ENCODE measurements at regions not wholly inside any gene's neighbourhood (a gene's known extent, or its start where the extent isn't known, plus 50 kb on each side); places are given as distances from the start of the nearest gene placed in this dataset.

GRCh38 chr4:170773709-170774273, 684.0 kb upstream of the AADAT start:
- no peak overlapping the region for H3K27ac ChIP-seq

GRCh38 chr4:170772429-170772828, 682.7 kb upstream of the AADAT start:
- Histone ChIP-seq H3K4me3 (no peak overlapping the region), H3K4me1 (no peaks in the 10 kb centered on the region), H3K36me3 (no peaks in the 10 kb centered on the region), H3K27ac (no peak overlapping the region), H3K9me3 (peaks cover 0 to 17% (median 3%) of the 10 kb centered on the region in 4 donors), H3K27me3 (no peaks in the 10 kb centered on the region)
- no peak for DNase-seq
- 62 to 91% (median 74%) methylated on average over 1 of the region's 1 CpG for WGBS, 5 donors
- TF ChIP-seq POLR2A (IDR thresholded peaks at IDR 0.05) (no peak), POLR2AphosphoS5 (IDR thresholded peaks at IDR 0.05) (no peak), EP300 (IDR thresholded peaks at IDR 0.05) (no peak), CTCF (IDR thresholded peaks at IDR 0.05) (no peak)
- intact Hi-C loops (cut with DNase I; ENCODE audit: low total_unique reads) = no loop called here

More at GRCh38 chr4:170773709-170774273, 684.0 kb upstream of the AADAT start:
- no peak for DNase-seq
- Histone ChIP-seq H3K9me3 (peaks cover 0 to 17% (median 3%) of the 10 kb centered on the region in 4 donors), H3K36me3 (no peaks in the 10 kb centered on the region), H3K4me1 (no peaks in the 10 kb centered on the region), H3K27me3 (no peaks in the 10 kb centered on the region), H3K4me3 (no peak overlapping the region)
- intact Hi-C loops (cut with DNase I; ENCODE audit: low total_unique reads) = no loop called here
- no peak for TF ChIP-seq POLR2A (IDR thresholded peaks at IDR 0.05)
- no peak for TF ChIP-seq EP300 (IDR thresholded peaks at IDR 0.05)
- no peak for TF ChIP-seq POLR2AphosphoS5 (IDR thresholded peaks at IDR 0.05)
- no peak for TF ChIP-seq CTCF (IDR thresholded peaks at IDR 0.05)
- 70 to 84% (median 78%) methylated on average over 2 of the region's 2 CpGs for WGBS, 5 donors

GRCh38 chr4:170770664-170771063, 680.9 kb upstream of the AADAT start:
- intact Hi-C loops (cut with DNase I; ENCODE audit: low total_unique reads) = no loop called here
- peaks cover 0 to under 1% (median 0%) of the 10 kb centered on the region in 4 donors for H3K9me3 ChIP-seq
- no peak overlapping the region for H3K27ac ChIP-seq
- no peak for DNase-seq
- no peaks in the 10 kb centered on the region for H3K36me3 ChIP-seq
- H3K4me1 ChIP-seq = no peaks in the 10 kb centered on the region
- H3K4me3 ChIP-seq = no peak overlapping the region
- TF ChIP-seq EP300 (IDR thresholded peaks at IDR 0.05) (no peak), CTCF (IDR thresholded peaks at IDR 0.05) (no peak), POLR2AphosphoS5 (IDR thresholded peaks at IDR 0.05) (no peak)
- 53 to 72% (median 59%) methylated on average over 2 of the region's 2 CpGs for WGBS, 5 donors
- H3K27me3 ChIP-seq = no peaks in the 10 kb centered on the region

GRCh38 chr4:170769862-170770261, 680.1 kb upstream of the AADAT start:
- H3K9me3 ChIP-seq = no peaks in the 10 kb centered on the region
- intact Hi-C loops (cut with DNase I; ENCODE audit: low total_unique reads) = no loop called here
- no peak for DNase-seq
- TF ChIP-seq POLR2A (IDR thresholded peaks at IDR 0.05) = no peak
- TF ChIP-seq EP300 (IDR thresholded peaks at IDR 0.05) = no peak
- no peak for TF ChIP-seq CTCF (IDR thresholded peaks at IDR 0.05)
- no peak for TF ChIP-seq POLR2AphosphoS5 (IDR thresholded peaks at IDR 0.05)
- H3K27me3 ChIP-seq = no peaks in the 10 kb centered on the region
- WGBS, 5 donors = 52 to 79% (median 70%) methylated on average over 1 of the region's 1 CpG
- no peaks in the 10 kb centered on the region for H3K4me1 ChIP-seq
- no peaks in the 10 kb centered on the region for H3K36me3 ChIP-seq
- no peak overlapping the region for H3K27ac ChIP-seq
- H3K4me3 ChIP-seq = no peak overlapping the region
